Brain microvascular endothelial cell (primary cell): ENCODE measurements at regions not wholly inside any gene's neighbourhood (a gene's known extent, or its start where the extent isn't known, plus 50 kb on each side); places are given as distances from the start of the nearest gene placed in this dataset.

Experiments used
- DNase-seq: peaks from one replicate; pipeline ENCODE4 v3.0.0-alpha.2; 2020
- H3K27ac ChIP-seq: fragments of 250-450 bp; sonication (Bioruptor Pico); 2 replicates; pipeline ENCODE4 v1.5.1; 2020; ENCODE audit warnings: mild to moderate bottlenecking, moderate library complexity
- H3K27me3 ChIP-seq: fragments of 250-450 bp; sonication (Bioruptor Pico); replicated peaks from 2 replicates; pipeline ENCODE4 v1.5.1; 2020; ENCODE audit warnings: mild to moderate bottlenecking
- H3K36me3 ChIP-seq: fragments of 250-450 bp; sonication (Bioruptor Pico); replicated peaks from 2 replicates; pipeline ENCODE4 v1.5.1; 2020; ENCODE audit warnings: mild to moderate bottlenecking
- H3K4me3 ChIP-seq: 2 replicates; pipeline ENCODE4 v1.5.1; 2011; ENCODE audit warnings: low read depth, mild to moderate bottlenecking, control low read depth, low read length, moderate library complexity
- CTCF ChIP-seq: IDR thresholded peaks from 2 replicates; pipeline ENCODE4 v1.5.1; 2011; ENCODE audit warnings: low read depth, mild to moderate bottlenecking, moderate library complexity, low read length, control low read depth, inconsistent platforms; ENCODE audit errors: missing control alignments
- in situ Hi-C: cut with HindIII; loops from 2 replicates; pipeline ENCODE4 v1.10.0; 2017; ENCODE audit warnings: low sequenced_read_pairs, low pct_ligation_motif_present

- no peaks in the 10 kb centered on the region for H3K36me3 ChIP-seq
- H3K27me3 ChIP-seq = no peaks in the 10 kb centered on the region
- no peak for TF ChIP-seq CTCF
- in situ Hi-C loops = no loop called here
- DNase-seq = no peak
- no peak overlapping the region for H3K27ac ChIP-seq
- no peak overlapping the region for H3K4me3 ChIP-seq
Observed at GRCh38 chr6:30272032-30272431, 54.7 kb upstream of the TRIM39 start.

GRCh38 chr6:30267423-30267822, 54.2 kb upstream of the TRIM26 start:
- H3K4me3 ChIP-seq = no peak overlapping the region
- no peaks in the 10 kb centered on the region for H3K36me3 ChIP-seq
- H3K27me3 ChIP-seq = no peaks in the 10 kb centered on the region
- in situ Hi-C loops = no loop called here
- DNase-seq = no peak
- no peak for TF ChIP-seq CTCF
- no peak overlapping the region for H3K27ac ChIP-seq

DNA sequence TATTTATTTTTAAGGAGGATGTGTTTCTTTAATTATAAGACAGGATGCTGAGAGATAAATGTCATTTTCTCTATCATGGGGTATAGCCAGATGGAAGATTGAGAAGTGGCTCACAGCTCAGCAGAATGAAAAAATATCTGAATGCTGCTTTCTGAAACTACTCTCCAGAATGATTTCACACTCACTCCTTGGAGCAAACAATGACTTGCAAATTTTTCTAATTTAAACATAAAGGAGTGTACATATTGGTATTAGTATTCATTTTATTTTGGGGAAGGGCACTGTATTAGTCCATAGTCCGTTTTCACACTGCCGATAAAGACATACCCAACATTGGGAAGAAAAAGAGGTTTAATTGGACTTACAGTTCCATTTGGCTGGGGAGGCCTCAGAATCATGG, 52.4 kb upstream of the TRIM26 start:
- Histone ChIP-seq H3K36me3 (no peaks in the 10 kb centered on the region), H3K27me3 (no peaks in the 10 kb centered on the region), H3K27ac (no peak overlapping the region), H3K4me3 (no peak overlapping the region)
- no peak for DNase-seq
- in situ Hi-C loops = no loop called here
- no peak for TF ChIP-seq CTCF

DNA sequence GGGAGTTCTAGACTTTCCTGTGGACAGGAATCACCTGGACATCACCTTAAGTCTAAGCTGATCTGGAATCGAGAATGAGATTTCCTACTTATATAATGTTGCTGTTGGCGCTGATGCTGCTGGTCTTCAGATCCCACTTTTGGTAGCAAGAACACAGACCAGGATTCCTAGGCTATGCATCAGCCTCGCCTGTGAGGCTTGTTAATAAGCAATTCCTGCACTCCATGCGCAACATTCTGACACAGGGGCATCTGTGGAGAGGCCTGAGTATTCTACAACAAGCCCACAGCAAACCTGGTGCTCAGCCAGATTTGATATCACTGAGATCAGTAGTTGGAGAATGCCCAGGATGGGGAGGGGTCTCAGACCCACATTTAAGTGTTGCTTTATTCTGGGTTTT, 52.0 kb upstream of the TRIM26 start:
- no peak for TF ChIP-seq CTCF
- in situ Hi-C loops = no loop called here
- DNase-seq = no peak

DNA sequence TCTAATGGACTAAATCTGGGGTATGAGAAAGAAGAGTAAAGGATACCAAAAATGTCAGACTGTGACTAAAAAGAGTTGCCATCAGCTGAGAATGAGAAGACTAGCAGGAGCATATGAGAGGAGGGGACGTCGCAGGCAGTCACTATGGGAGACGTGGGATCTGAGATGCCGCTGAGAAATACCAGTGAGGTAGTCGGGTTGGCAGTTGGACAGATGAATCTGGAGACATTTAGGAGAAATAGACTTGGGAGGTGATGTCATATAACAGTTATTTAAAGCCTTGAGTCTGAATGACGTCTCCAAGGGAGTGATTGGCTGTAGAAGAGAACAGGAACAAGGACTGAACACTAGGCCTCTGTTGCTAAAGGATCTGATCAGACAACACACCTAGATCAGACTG, 51.5 kb upstream of the TRIM26 start:
- H3K36me3 ChIP-seq = no peaks in the 10 kb centered on the region
- no peak for TF ChIP-seq CTCF
- DNase-seq = peak; percentile 62
- H3K27ac ChIP-seq = peak overlapping the region; percentile 69
- in situ Hi-C loops = no loop called here
- no peak overlapping the region for H3K4me3 ChIP-seq
- H3K27me3 ChIP-seq = no peaks in the 10 kb centered on the region

More for the DNA sequence above, 52.0 kb upstream of the TRIM26 start:
- no peaks in the 10 kb centered on the region for H3K27me3 ChIP-seq
- H3K36me3 ChIP-seq = no peaks in the 10 kb centered on the region
- no peak overlapping the region for H3K4me3 ChIP-seq
- H3K27ac ChIP-seq = no peak overlapping the region

- Histone ChIP-seq H3K27me3 (no peaks in the 10 kb centered on the region), H3K27ac (peak overlapping the region; percentile 69), H3K4me3 (no peak overlapping the region), H3K36me3 (no peaks in the 10 kb centered on the region)
- in situ Hi-C loops = no loop called here
- DNase-seq = peak; percentile 76
- no peak for TF ChIP-seq CTCF
Observed at GRCh38 chr6:30263734-30264133, 50.5 kb upstream of the TRIM26 start.
